Hepatocyte (in vitro differentiated cells): ENCODE measurements at regions not wholly inside any gene's neighbourhood (a gene's known extent, or its start where the extent isn't known, plus 50 kb on each side); places are given as distances from the start of the nearest gene placed in this dataset.

ENCODE experiments used
- DNase-seq: peaks from one replicate; pipeline ENCODE4 v3.0.0-alpha.2; 2016; ENCODE audit warnings: low spot score
- H2AFZ ChIP-seq: fragments of 200-600 bp; sonication (generic); 2 replicates; pipeline ENCODE4 v1.6.0; 2016; ENCODE audit warnings: antibody characterized with exemption, mild to moderate bottlenecking
- H3K27ac ChIP-seq: fragments of 200-600 bp; sonication (generic); 2 replicates; pipeline ENCODE4 v1.5.1; 2016; ENCODE audit warnings: mild to moderate bottlenecking
- H3K27me3 ChIP-seq: fragments of 200-600 bp; sonication (generic); 2 replicates; pipeline ENCODE4 v1.6.1; 2016
- H3K36me3 ChIP-seq: fragments of 200-600 bp; sonication (generic); replicated peaks from 2 replicates; pipeline ENCODE4 v1.5.1; 2016; ENCODE audit warnings: low read depth; ENCODE audit not compliant: insufficient read depth
- H3K4me1 ChIP-seq: fragments of 200-600 bp; sonication (generic); 2 replicates; pipeline ENCODE4 v1.5.1; 2016; ENCODE audit warnings: mild to moderate bottlenecking, moderate library complexity; ENCODE audit not compliant: insufficient read depth
- H3K4me2 ChIP-seq: fragments of 200-600 bp; sonication (generic); 2 replicates; pipeline ENCODE4 v1.6.0; 2016
- H3K4me3 ChIP-seq: fragments of 200-600 bp; sonication (generic); 2 replicates; pipeline ENCODE4 v1.5.1; 2016; ENCODE audit warnings: mild to moderate bottlenecking
- H3K79me2 ChIP-seq: fragments of 200-600 bp; sonication (generic); 2 replicates; pipeline ENCODE4 v1.6.0; 2017; ENCODE audit warnings: mild to moderate bottlenecking
- H3K9me2 ChIP-seq: fragments of 200-600 bp; sonication (generic); replicated peaks from 2 replicates; pipeline ENCODE4 v1.6.0; 2017; ENCODE audit warnings: mild to moderate bottlenecking; ENCODE audit not compliant: insufficient read depth
- H3K9me3 ChIP-seq: fragments of 200-600 bp; sonication (generic); 2 replicates; pipeline ENCODE4 v1.5.1; 2016; ENCODE audit warnings: low read depth, mild to moderate bottlenecking
- H4K20me1 ChIP-seq: fragments of 200-600 bp; sonication (generic); 2 replicates; pipeline ENCODE4 v1.6.0; 2016; ENCODE audit warnings: mild to moderate bottlenecking; ENCODE audit not compliant: insufficient read depth, poor library complexity, severe bottlenecking
- CTCF ChIP-seq: fragments of 200-600 bp; sonication (generic); IDR thresholded peaks from 2 replicates; pipeline ENCODE4 v1.5.1; 2016; ENCODE audit warnings: antibody characterized with exemption, mild to moderate bottlenecking; ENCODE audit not compliant: poor library complexity
- EZH2 ChIP-seq: fragments of 200-600 bp; sonication (generic); IDR thresholded peaks from 2 replicates; pipeline ENCODE4 v1.6.1; 2016; ENCODE audit warnings: antibody characterized with exemption, mild to moderate bottlenecking, borderline replicate concordance
- EZH2phosphoT487 ChIP-seq: fragments of 200-600 bp; sonication (generic); IDR thresholded peaks from one replicate; pipeline ENCODE4 v1.6.1; 2018; ENCODE audit warnings: antibody characterized with exemption, mild to moderate bottlenecking, low read depth, moderate library complexity; ENCODE audit not compliant: unreplicated experiment, severe bottlenecking
- WGBS: methylation state at CpG from one replicate; pipeline ENCODE4 v1.1.6; 2016; ENCODE audit warnings: low lambda C conversion rate; ENCODE audit errors: missing lambda C conversion rate; 5-methylcytosine and 5-hydroxymethylcytosine counted together

DNA sequence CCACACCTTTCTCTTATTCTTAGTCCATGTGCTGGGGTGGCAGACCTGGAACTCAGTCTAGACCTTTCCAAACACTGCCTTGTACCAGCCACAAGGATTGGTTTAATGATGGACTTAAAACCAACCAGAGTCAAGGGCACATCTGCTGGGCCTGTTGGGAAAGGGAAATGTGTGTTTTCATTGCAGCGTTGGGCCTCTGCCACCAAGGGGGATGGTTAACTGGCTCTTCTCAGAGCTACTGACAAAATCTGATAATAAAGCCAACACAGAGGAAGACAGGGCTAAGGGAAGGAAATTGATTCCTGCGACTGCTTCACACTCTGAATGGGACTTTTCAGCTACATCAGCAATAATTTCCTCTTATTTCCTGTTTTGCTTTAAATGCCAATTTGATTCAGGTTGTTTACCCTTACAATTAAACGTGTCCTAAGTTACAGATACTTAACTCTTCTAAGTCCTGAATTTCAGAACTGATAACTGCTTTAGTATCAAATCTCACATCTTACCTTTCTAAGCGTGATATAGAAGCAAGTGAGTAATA, 68.4 kb upstream of the MALRD1 start:
- Histone ChIP-seq H3K4me2 (no peak overlapping the region), H3K4me1 (peaks cover 14% of the 10 kb centered on the region), H3K27ac (no peak overlapping the region), H3K4me3 (no peak overlapping the region), H3K36me3 (no peaks in the 10 kb centered on the region), H4K20me1 (no peaks in the 10 kb centered on the region), H3K9me2 (no peaks in the 10 kb centered on the region), H3K27me3 (no peaks in the 10 kb centered on the region), H2AFZ (no peak overlapping the region), H3K79me2 (no peaks in the 10 kb centered on the region), H3K9me3 (no peaks in the 10 kb centered on the region)
- no peak for TF ChIP-seq EZH2
- no peak for TF ChIP-seq EZH2phosphoT487
- no peak for TF ChIP-seq CTCF
- 79% methylated on average over 4 of the region's 4 CpGs for WGBS
- DNase-seq = no peak

GRCh38 chr10:18984531-18984930, 64.1 kb upstream of the MALRD1 start:
- H3K27me3 ChIP-seq = no peaks in the 10 kb centered on the region
- no peak overlapping the region for H3K4me3 ChIP-seq
- H3K4me2 ChIP-seq = no peak overlapping the region
- H3K9me3 ChIP-seq = no peaks in the 10 kb centered on the region
- no peaks in the 10 kb centered on the region for H4K20me1 ChIP-seq
- no peak overlapping the region for H3K27ac ChIP-seq
- WGBS = 46% methylated on average over 3 of the region's 3 CpGs
- peak; percentile 10 for DNase-seq
- no peak for TF ChIP-seq EZH2phosphoT487
- no peak for TF ChIP-seq EZH2
- TF ChIP-seq CTCF = no peak
- no peaks in the 10 kb centered on the region for H3K9me2 ChIP-seq
- H2AFZ ChIP-seq = no peak overlapping the region
- H3K36me3 ChIP-seq = no peaks in the 10 kb centered on the region
- no peaks in the 10 kb centered on the region for H3K4me1 ChIP-seq
- no peaks in the 10 kb centered on the region for H3K79me2 ChIP-seq

- Histone ChIP-seq H3K36me3 (no peaks in the 10 kb centered on the region), H3K9me3 (no peaks in the 10 kb centered on the region), H3K4me3 (no peak overlapping the region), H3K27me3 (no peaks in the 10 kb centered on the region), H3K4me1 (no peaks in the 10 kb centered on the region), H3K9me2 (no peaks in the 10 kb centered on the region), H3K27ac (no peak overlapping the region), H4K20me1 (no peaks in the 10 kb centered on the region), H2AFZ (no peak overlapping the region), H3K79me2 (no peaks in the 10 kb centered on the region), H3K4me2 (no peak overlapping the region)
- no peak for DNase-seq
- TF ChIP-seq EZH2phosphoT487 (no peak), EZH2 (no peak), CTCF (no peak)
- 83% methylated on average over 2 of the region's 2 CpGs for WGBS
These were observed 60.3 kb upstream of the MALRD1 start for GRCh38 chr10:18988338-18988737.
